RKO (cell line): ENCODE measurements at regions not wholly inside any gene's neighbourhood (a gene's known extent, or its start where the extent isn't known, plus 50 kb on each side); places are given as distances from the start of the nearest gene placed in this dataset.

Source experiments
- DNase-seq: peaks from one replicate; pipeline ENCODE4 v3.0.0-alpha.2; 2016; ENCODE audit warnings: low spot score

- DNase-seq: no peak
Measured at GRCh38 chr2:45337481-45337880, 273.6 kb downstream of the SRBD1 start.

DNA sequence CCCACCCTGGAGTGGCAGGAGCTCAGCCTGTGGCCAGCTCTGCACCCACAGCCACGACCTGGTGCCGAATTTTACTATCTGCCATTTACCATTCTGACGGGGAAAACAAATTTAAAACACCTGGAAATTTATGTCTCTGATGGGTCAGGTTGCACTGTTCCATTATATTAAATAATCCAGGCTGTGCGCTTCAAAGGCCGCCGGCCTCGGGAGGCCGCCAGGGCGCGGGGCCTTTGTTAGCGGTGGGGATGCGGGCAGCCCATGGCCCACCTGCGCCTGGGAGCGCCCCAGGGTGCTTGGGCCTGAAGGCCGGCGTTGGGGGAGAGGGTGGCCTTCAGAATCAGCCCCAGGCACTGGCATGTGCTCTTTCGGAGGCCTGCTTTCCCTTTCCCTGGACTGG, 276.9 kb downstream of the SRBD1 start:
- no peak for DNase-seq

DNA sequence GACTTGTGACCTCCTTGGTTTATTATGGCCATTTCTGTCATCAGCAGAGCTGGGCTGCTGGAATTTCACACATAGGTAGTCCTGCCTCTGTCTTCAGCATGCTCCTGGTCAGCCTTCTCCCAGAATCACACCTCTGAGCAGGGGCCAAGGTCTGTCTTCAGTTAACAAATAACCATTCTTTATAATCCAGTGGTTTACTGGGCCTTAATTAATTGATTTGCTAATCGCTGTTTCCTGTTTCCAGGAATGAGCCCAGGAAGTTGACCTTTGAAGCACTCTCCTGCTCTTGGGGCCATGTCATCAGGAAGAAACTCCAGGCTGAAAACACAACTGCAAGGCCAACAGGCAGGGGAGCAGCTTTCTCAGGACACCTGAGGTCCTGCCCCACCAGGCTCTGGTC, 278.5 kb downstream of the SRBD1 start:
- no peak for DNase-seq

- DNase-seq: no peak
Measured at GRCh38 chr2:45332094-45332493, 279.0 kb downstream of the SRBD1 start.

GRCh38 chr2:45331410-45331786, 279.7 kb downstream of the SRBD1 start:
- no peak for DNase-seq

DNA sequence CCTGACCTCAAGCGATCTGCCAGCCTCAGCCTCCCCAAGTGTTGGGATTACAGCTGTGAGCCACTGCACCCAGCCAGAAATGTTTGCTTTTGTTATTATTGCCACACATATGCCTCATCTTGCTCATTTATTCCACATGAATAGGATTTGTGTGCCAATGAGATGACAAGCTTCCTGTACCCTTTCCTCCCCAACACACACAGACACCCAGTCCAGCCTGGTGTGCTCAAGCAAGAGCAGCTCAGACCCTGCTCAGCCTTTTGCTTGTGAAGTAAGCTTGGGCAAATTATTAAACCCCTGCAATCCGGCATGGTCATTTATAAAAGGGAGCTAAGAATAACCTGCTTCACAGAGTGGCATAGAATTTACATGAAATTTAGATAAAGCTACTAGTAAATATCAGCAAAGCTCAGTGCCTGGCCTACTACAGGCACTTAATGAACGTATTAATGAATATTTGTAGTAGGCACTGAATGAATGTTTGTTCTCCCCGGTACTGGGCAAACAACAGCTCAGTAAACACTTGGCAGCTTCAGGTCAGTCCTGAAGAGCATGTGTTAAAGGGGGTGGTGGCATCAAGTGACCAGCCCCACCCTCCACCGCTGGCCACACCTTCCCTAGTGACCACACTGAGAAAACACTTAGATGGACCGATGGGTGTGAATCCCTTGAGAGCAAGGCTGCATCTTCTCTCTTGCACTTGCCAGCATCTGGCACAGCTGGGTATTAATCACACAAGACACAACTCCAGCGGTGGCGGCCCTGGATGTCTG, 280.2 kb downstream of the SRBD1 start:
- no peak for DNase-seq

DNA sequence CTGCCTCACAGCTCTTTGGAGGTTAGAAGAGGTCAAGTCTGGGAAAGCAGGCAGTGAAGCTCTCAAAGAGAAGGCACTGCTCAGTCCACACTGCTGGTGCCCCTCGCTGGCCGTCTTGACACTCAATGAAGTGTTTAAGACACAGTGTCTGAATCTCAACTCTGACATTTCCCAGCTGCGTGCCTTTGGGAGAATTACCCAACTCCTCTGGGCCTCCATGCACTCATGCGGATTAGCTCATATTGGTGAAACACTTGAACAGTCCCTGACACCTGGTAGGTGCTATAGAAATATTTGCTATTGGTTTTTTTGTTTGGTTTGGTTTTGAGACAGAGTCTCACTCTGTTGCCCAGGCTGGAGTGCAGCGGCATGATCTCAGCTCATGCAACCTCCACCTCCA, 281.0 kb downstream of the SRBD1 start:
- no peak for DNase-seq

- peak; percentile 32 for DNase-seq
Measured at GRCh38 chr2:45329045-45329677, 281.9 kb downstream of the SRBD1 start.

- no peak for DNase-seq
Measured at GRCh38 chr2:45328264-45328870, 282.7 kb downstream of the SRBD1 start.

DNA sequence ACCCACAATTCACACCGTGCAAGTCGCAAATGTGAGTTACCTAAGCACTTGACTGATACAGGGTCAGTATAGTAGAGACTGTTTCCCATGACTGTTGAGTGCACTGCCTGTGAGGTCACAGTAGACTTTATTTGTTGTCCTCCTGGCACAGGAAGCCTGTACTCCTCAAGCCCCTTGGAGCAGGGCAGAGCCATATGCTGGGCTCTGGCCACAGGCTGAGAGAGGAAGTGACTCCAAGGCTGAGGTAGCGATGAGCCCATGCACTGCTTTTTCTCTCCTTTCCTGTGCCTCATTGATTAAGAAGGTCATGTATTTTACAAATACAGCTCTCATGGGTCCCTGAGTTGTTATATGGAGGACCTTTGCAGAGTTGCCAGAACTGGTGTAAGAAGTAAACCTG, 287.7 kb downstream of the SRBD1 start:
- DNase-seq: no peak

GRCh38 chr2:45320956-45321355, 290.1 kb downstream of the SRBD1 start:
- DNase-seq: no peak

GRCh38 chr2:45319683-45320455, 291.2 kb downstream of the SRBD1 start:
- no peak for DNase-seq

- no peak for DNase-seq
Measured at GRCh38 chr2:45318686-45319085, 292.4 kb downstream of the SRBD1 start.

- no peak for DNase-seq
Measured at GRCh38 chr2:45316576-45317338, 294.3 kb downstream of the SRBD1 start.

- DNase-seq: peak; percentile 15
Measured at GRCh38 chr2:45315861-45316260, 295.2 kb downstream of the SRBD1 start.

GRCh38 chr2:45312275-45312674, 298.8 kb downstream of the SRBD1 start:
- no peak for DNase-seq

DNA sequence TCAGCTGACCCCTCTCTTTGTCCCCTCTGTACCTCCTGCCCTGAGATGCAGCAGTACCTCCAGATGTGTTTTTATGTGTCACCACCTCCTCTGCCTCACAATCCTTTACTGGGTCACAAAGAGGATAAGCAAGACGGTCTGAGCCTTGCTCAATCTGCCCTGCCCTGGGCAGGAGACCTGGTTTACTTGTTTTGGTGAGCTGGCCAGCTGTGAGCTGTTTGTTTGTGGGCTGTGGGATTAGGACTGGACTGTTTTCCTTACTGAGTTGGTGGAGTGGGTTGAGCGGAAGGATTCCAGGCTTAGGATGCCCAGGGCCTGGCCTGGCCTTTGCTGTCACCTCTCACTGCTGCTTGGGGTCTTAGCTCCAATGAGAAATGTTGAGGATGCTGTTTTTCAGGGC, 299.5 kb downstream of the SRBD1 start:
- no peak for DNase-seq

GRCh38 chr2:45307147-45307546, 297.9 kb upstream of the SIX2 start:
- DNase-seq: no peak

GRCh38 chr2:45305599-45305998, 296.3 kb upstream of the SIX2 start:
- DNase-seq: no peak

GRCh38 chr2:45303417-45304202, 294.4 kb upstream of the SIX2 start:
- no peak for DNase-seq
